GM21528 (cell line): ENCODE measurements at regions not wholly inside any gene's neighbourhood (a gene's known extent, or its start where the extent isn't known, plus 50 kb on each side); places are given as distances from the start of the nearest gene placed in this dataset.
"Not testable (repeated sequence)": the region's sequence is repeated elsewhere in the genome, so short reads cannot be mapped to it uniquely, and the experiment has no call there.

Source experiments
- ATAC-seq: cut with Tn5 transposase; IDR thresholded peaks from one replicate; pipeline ENCODE4 v1.9.1; 2021; ENCODE audit warnings: mild to moderate bottlenecking, moderate library complexity; ENCODE audit not compliant: unreplicated experiment, low FRiP score

GRCh38 chr7:55299273-55299967 lies 65.7 kb upstream of the LANCL2 start:
- ATAC-seq: no peak

GRCh38 chr7:55303220-55303619 lies 61.9 kb upstream of the LANCL2 start:
- peak; percentile 41 for ATAC-seq

GRCh38 chr7:55304018-55304762 lies 60.9 kb upstream of the LANCL2 start:
- no peak for ATAC-seq

GRCh38 chr7:55305135-55305534 lies 60.0 kb upstream of the LANCL2 start:
- ATAC-seq: no peak

GRCh38 chr7:55306331-55306730 lies 58.8 kb upstream of the LANCL2 start:
- no peak for ATAC-seq

GRCh38 chr7:55307123-55307916 lies 57.8 kb upstream of the LANCL2 start:
- no peak for ATAC-seq

GRCh38 chr7:55308186-55308929 lies 56.8 kb upstream of the LANCL2 start:
- peak; percentile 17 for ATAC-seq

- ATAC-seq: peak; percentile 94
These were observed 55.8 kb upstream of the LANCL2 start for GRCh38 chr7:55309040-55309991.

- no peak for ATAC-seq
These were observed 54.7 kb upstream of the LANCL2 start for GRCh38 chr7:55310287-55311025.

- not testable (repeated sequence) for ATAC-seq
These were observed 53.2 kb upstream of the LANCL2 start for GRCh38 chr7:55311892-55312291.

- not testable (repeated sequence) for ATAC-seq
These were observed 51.5 kb upstream of the LANCL2 start for GRCh38 chr7:55313671-55314070.

GRCh38 chr7:55314967-55315366 lies 50.2 kb upstream of the LANCL2 start:
- no peak for ATAC-seq
